ENCODE measurements at regions not wholly inside any gene's neighbourhood (a gene's known extent, or its start where the extent isn't known, plus 50 kb on each side); places are given as distances from the start of the nearest gene placed in this dataset.

DNA sequence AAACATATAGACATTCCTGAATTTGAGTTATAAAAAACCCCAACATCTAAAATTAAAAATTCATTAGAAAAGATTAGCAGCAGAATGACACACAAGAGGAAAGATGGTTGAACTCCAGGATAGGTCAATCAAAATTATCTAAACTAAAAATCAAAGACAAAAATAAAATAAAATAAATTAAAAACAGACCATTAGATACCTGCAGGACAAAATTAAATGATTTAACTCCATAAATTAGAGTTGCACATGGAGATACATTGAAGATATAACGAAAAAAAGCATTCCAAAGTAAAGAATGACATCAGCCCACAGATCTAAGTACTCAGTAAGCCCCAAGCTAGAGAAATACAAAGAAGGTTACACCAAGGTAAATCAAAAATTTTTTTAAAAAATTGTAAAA is 226.1 kb upstream of the SORCS1 start:
- no peaks in the 10 kb centered on the region for H3K79me2 ChIP-seq (ENCODE audit: insufficient read depth, low read length)
- H3K4me1 ChIP-seq (ENCODE audit: insufficient read depth, low read length, poor library complexity, severe bottlenecking) = no peaks in the 10 kb centered on the region
- H3K9me2 ChIP-seq (replicated peaks; ENCODE audit: low read depth, low read length) = no peaks in the 10 kb centered on the region
- no peaks in the 10 kb centered on the region for H3K36me3 ChIP-seq (ENCODE audit: insufficient read depth, low read length)
- no peaks in the 10 kb centered on the region for H3K9me3 ChIP-seq (ENCODE audit: insufficient read depth, low read depth, low read length)
- H3K4me2 ChIP-seq (ENCODE audit: low read depth, low read length, poor library complexity, severe bottlenecking) = no peak overlapping the region
- H2AFZ ChIP-seq (ENCODE audit: low read length) = no peak overlapping the region
- H3F3A ChIP-seq (ENCODE audit: low read depth) = no peaks in the 10 kb centered on the region
- no peaks in the 10 kb centered on the region for H3K27me3 ChIP-seq (ENCODE audit: insufficient read depth, low read length, poor library complexity, severe bottlenecking)
- no peak overlapping the region for H3K9ac ChIP-seq (ENCODE audit: low read depth, low read length, poor library complexity, severe bottlenecking)
- H3K4me3 ChIP-seq (ENCODE audit: low read length, poor library complexity, severe bottlenecking) = no peak overlapping the region
- no peaks in the 10 kb centered on the region for H4K20me1 ChIP-seq (ENCODE audit: insufficient read depth, low read length, poor library complexity, severe bottlenecking)
- TF ChIP-seq, protein P1, sequence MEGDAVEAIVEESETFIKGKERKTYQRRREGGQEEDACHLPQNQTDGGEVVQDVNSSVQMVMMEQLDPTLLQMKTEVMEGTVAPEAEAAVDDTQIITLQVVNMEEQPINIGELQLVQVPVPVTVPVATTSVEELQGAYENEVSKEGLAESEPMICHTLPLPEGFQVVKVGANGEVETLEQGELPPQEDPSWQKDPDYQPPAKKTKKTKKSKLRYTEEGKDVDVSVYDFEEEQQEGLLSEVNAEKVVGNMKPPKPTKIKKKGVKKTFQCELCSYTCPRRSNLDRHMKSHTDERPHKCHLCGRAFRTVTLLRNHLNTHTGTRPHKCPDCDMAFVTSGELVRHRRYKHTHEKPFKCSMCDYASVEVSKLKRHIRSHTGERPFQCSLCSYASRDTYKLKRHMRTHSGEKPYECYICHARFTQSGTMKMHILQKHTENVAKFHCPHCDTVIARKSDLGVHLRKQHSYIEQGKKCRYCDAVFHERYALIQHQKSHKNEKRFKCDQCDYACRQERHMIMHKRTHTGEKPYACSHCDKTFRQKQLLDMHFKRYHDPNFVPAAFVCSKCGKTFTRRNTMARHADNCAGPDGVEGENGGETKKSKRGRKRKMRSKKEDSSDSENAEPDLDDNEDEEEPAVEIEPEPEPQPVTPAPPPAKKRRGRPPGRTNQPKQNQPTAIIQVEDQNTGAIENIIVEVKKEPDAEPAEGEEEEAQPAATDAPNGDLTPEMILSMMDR (conservative IDR thresholded peaks at IDR 0.05; ENCODE audit: low read length) = no peak
- TF ChIP-seq EZH2phosphoT487 (IDR thresholded peaks at IDR 0.05; ENCODE audit: borderline replicate concordance) = no peak

GRCh38 chr10:107383357-107383756 is 218.9 kb upstream of the SORCS1 start:
- Histone ChIP-seq H3K36me3 (ENCODE audit: insufficient read depth, low read length) (no peaks in the 10 kb centered on the region), H3K4me3 (ENCODE audit: low read length, poor library complexity, severe bottlenecking) (no peak overlapping the region), H3K9me3 (ENCODE audit: insufficient read depth, low read depth, low read length) (no peaks in the 10 kb centered on the region), H3K4me1 (ENCODE audit: insufficient read depth, low read length, poor library complexity, severe bottlenecking) (no peaks in the 10 kb centered on the region), H3K9ac (ENCODE audit: low read depth, low read length, poor library complexity, severe bottlenecking) (no peak overlapping the region), H3K79me2 (ENCODE audit: insufficient read depth, low read length) (no peaks in the 10 kb centered on the region), H3K9me2 (replicated peaks; ENCODE audit: low read depth, low read length) (no peaks in the 10 kb centered on the region), H3K4me2 (ENCODE audit: low read depth, low read length, poor library complexity, severe bottlenecking) (no peak overlapping the region), H3K27me3 (ENCODE audit: insufficient read depth, low read length, poor library complexity, severe bottlenecking) (no peaks in the 10 kb centered on the region), H3F3A (ENCODE audit: low read depth) (no peaks in the 10 kb centered on the region), H2AFZ (ENCODE audit: low read length) (no peak overlapping the region), H4K20me1 (ENCODE audit: insufficient read depth, low read length, poor library complexity, severe bottlenecking) (no peaks in the 10 kb centered on the region)
- TF ChIP-seq, protein P1 (conservative IDR thresholded peaks at IDR 0.05; ENCODE audit: low read length) = no peak
- no peak for TF ChIP-seq EZH2phosphoT487 (IDR thresholded peaks at IDR 0.05; ENCODE audit: borderline replicate concordance)

DNA sequence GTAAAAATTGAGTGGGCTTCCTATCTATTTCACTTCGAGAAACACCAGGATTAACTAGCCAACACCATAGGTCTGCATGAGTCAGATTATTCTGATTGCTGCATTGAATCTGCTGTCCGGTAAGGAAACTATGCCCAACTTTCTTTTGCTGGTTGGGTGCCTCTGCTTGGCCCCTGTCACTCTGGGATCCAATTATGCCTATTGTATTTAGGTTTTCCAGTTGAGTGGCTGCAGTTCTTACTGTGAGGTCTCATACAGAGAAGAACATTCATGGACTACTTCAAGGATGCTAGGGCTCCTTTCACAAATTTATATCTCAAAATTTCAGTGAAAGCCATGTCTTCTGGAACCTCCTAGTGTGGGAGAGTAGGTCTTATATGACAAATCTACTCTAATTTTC is 215.1 kb upstream of the SORCS1 start:
- Histone ChIP-seq H3K4me2 (ENCODE audit: low read depth, low read length, poor library complexity, severe bottlenecking) (no peak overlapping the region), H4K20me1 (ENCODE audit: insufficient read depth, low read length, poor library complexity, severe bottlenecking) (no peaks in the 10 kb centered on the region), H3K79me2 (ENCODE audit: insufficient read depth, low read length) (no peaks in the 10 kb centered on the region), H3K9ac (ENCODE audit: low read depth, low read length, poor library complexity, severe bottlenecking) (no peak overlapping the region), H3K9me2 (replicated peaks; ENCODE audit: low read depth, low read length) (no peaks in the 10 kb centered on the region), H3K4me3 (ENCODE audit: low read length, poor library complexity, severe bottlenecking) (no peak overlapping the region), H3K36me3 (ENCODE audit: insufficient read depth, low read length) (no peaks in the 10 kb centered on the region), H3K9me3 (ENCODE audit: insufficient read depth, low read depth, low read length) (no peaks in the 10 kb centered on the region), H3K4me1 (ENCODE audit: insufficient read depth, low read length, poor library complexity, severe bottlenecking) (no peaks in the 10 kb centered on the region), H3K27me3 (ENCODE audit: insufficient read depth, low read length, poor library complexity, severe bottlenecking) (no peaks in the 10 kb centered on the region), H3F3A (ENCODE audit: low read depth) (no peaks in the 10 kb centered on the region), H2AFZ (ENCODE audit: low read length) (no peak overlapping the region)
- TF ChIP-seq EZH2phosphoT487 (IDR thresholded peaks at IDR 0.05; ENCODE audit: borderline replicate concordance) = no peak
- TF ChIP-seq, protein P1 (conservative IDR thresholded peaks at IDR 0.05; ENCODE audit: low read length) = no peak

Measured in Loucy (cell line).